Astrocyte (in vitro differentiated cells and primary cell): ENCODE measurements at regions not wholly inside any gene's neighbourhood (a gene's known extent, or its start where the extent isn't known, plus 50 kb on each side); places are given as distances from the start of the nearest gene placed in this dataset.

Experiments used
- DNase-seq: peaks from one replicate; pipeline ENCODE4 v3.0.0-alpha.2; 2010; ENCODE audit warnings: low read depth
- FAIRE-seq: peaks from 2 replicates; lab custom pipeline; 2011; peaks lifted over from hg19 to GRCh38; lab: Jason Lieb, UNC
- H2AFZ ChIP-seq: 2 replicates; pipeline ENCODE4 v1.6.0; 2012; ENCODE audit warnings: low read depth, low read length, inconsistent platforms
- H3K27ac ChIP-seq: 2 replicates; pipeline ENCODE4 v1.5.1; 2011; ENCODE audit warnings: low read depth, low read length, inconsistent platforms
- H3K27me3 ChIP-seq: 2 replicates; pipeline ENCODE4 v1.6.0; 2011; ENCODE audit warnings: low read length, inconsistent platforms; ENCODE audit not compliant: insufficient read depth
- H3K36me3 ChIP-seq: 2 replicates; pipeline ENCODE4 v1.5.1; 2011; ENCODE audit warnings: low read length, inconsistent platforms; ENCODE audit not compliant: insufficient read depth
- H3K4me1 ChIP-seq: 2 replicates; pipeline ENCODE4 v1.5.1; 2011; ENCODE audit warnings: low read length, inconsistent platforms; ENCODE audit not compliant: insufficient read depth
- H3K4me2 ChIP-seq: 2 replicates; pipeline ENCODE4 v1.6.0; 2012; ENCODE audit warnings: low read length, inconsistent platforms
- H3K4me3 ChIP-seq: 2 replicates; pipeline ENCODE4 v1.5.1; 2011; ENCODE audit warnings: low read depth, mild to moderate bottlenecking, low read length, inconsistent platforms; ENCODE audit not compliant: insufficient read depth
- H3K79me2 ChIP-seq: 2 replicates; pipeline ENCODE4 v1.6.0; 2012; ENCODE audit warnings: mild to moderate bottlenecking, low read length, inconsistent platforms; ENCODE audit not compliant: insufficient read depth
- H3K9ac ChIP-seq: 2 replicates; pipeline ENCODE4 v1.6.0; 2012; ENCODE audit warnings: mild to moderate bottlenecking, low read length, inconsistent platforms
- H3K9me3 ChIP-seq: 2 replicates; pipeline ENCODE4 v1.5.1; 2012; ENCODE audit warnings: low read depth, mild to moderate bottlenecking, low read length, inconsistent platforms; ENCODE audit not compliant: insufficient read depth
- H4K20me1 ChIP-seq: 2 replicates; pipeline ENCODE4 v1.6.0; 2012; ENCODE audit warnings: low read length, inconsistent platforms; ENCODE audit not compliant: insufficient read depth
- H3K27ac Mint-ChIP-seq: one replicate; pipeline ENCODE4 v1.8.0; 2021; ENCODE audit warnings: mild to moderate bottlenecking, mixed read lengths; ENCODE audit not compliant: unreplicated experiment
- H3K27me3 Mint-ChIP-seq: one replicate; pipeline ENCODE4 v1.8.0; 2021; ENCODE audit warnings: low read depth, mixed read lengths; ENCODE audit not compliant: unreplicated experiment
- H3K36me3 Mint-ChIP-seq: one replicate; pipeline ENCODE4 v1.8.0; 2021; ENCODE audit warnings: low read depth, mixed read lengths; ENCODE audit not compliant: unreplicated experiment
- H3K4me1 Mint-ChIP-seq: one replicate; pipeline ENCODE4 v1.8.0; 2021; ENCODE audit warnings: low read depth, mixed read lengths; ENCODE audit not compliant: unreplicated experiment
- H3K4me3 Mint-ChIP-seq: one replicate; pipeline ENCODE4 v1.8.0; 2021; ENCODE audit warnings: mild to moderate bottlenecking, moderate library complexity, mixed read lengths; ENCODE audit not compliant: unreplicated experiment
- H3K9me3 Mint-ChIP-seq: one replicate; pipeline ENCODE4 v1.8.0; 2021; ENCODE audit warnings: mild to moderate bottlenecking, mixed read lengths; ENCODE audit not compliant: unreplicated experiment
- CTCF ChIP-seq: IDR thresholded peaks from 2 replicates; pipeline ENCODE4 v1.5.1; 2011; ENCODE audit warnings: low read depth, mild to moderate bottlenecking, inconsistent platforms, low read length, moderate library complexity; ENCODE audit not compliant: insufficient read depth
- EZH2 ChIP-seq: IDR thresholded peaks from 2 replicates; pipeline ENCODE4 v1.6.1; 2012; ENCODE audit warnings: mild to moderate bottlenecking, low read length, inconsistent platforms; ENCODE audit not compliant: insufficient read depth

DNA sequence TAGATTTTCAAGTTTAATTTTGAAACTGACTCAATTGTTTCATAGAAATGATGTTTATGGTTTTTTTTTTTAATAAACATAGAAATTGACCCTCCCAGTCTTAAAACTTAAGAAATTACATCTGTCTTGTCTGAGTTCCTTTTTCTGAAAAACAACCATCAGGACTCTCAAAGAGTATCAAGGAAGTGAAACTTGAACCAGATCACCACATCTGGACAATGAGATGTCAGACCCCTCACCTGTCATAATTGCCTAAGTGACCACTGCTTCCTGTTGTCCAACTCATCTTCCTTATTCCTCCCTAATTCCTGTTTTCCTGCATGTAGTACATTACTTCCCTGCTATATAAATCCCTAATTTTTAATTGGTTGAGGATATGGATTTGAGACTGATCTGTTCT is 441.5 kb upstream of the ARHGEF26 start:
- Histone ChIP-seq H3K9ac (no peak overlapping the region), H3K4me2 (no peak overlapping the region), H4K20me1 (no peaks in the 10 kb centered on the region), H3K4me3 (no peak overlapping the region), H2AFZ (no peak overlapping the region), H3K9me3 (no peaks in the 10 kb centered on the region), H3K4me1 (no peaks in the 10 kb centered on the region), H3K27me3 (no peaks in the 10 kb centered on the region), H3K27ac (no peak overlapping the region), H3K79me2 (no peaks in the 10 kb centered on the region), H3K36me3 (no peaks in the 10 kb centered on the region)
- TF ChIP-seq CTCF (no peak), EZH2 (no peak)
- H3K36me3 Mint-ChIP-seq = no peaks in the 10 kb centered on the region
- no peaks in the 10 kb centered on the region for H3K4me1 Mint-ChIP-seq
- no peak overlapping the region for H3K27ac Mint-ChIP-seq
- no peak for DNase-seq
- no peak overlapping the region for H3K4me3 Mint-ChIP-seq
- H3K27me3 Mint-ChIP-seq = no peaks in the 10 kb centered on the region
- no peaks in the 10 kb centered on the region for H3K9me3 Mint-ChIP-seq
- no peak for FAIRE-seq

DNA sequence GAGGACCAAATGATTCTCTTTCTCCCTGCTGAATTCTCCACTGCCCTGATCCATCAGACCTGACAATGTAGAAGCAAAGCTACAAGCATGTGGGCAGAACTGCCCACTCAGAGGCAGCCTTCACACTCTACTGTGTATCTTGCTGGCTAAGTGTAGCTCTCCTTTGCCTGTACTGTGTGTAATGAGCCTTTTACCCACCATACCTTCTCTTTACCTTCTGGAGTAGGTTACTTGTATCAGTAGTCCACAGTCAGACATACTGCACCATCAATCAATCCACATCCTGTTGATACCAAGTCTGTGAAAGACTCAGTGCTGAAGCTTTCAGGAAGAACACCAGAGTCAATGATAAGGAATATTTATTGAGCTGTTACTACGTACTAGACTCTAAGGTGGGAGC is 440.7 kb upstream of the ARHGEF26 start:
- no peaks in the 10 kb centered on the region for H3K4me1 ChIP-seq
- no peak for DNase-seq
- H3K36me3 ChIP-seq = no peaks in the 10 kb centered on the region
- no peak overlapping the region for H3K27ac ChIP-seq
- no peak for FAIRE-seq
- no peaks in the 10 kb centered on the region for H3K79me2 ChIP-seq
- Mint-ChIP-seq H3K4me1 (no peaks in the 10 kb centered on the region), H3K9me3 (no peaks in the 10 kb centered on the region), H3K27me3 (no peaks in the 10 kb centered on the region), H3K4me3 (no peak overlapping the region), H3K27ac (no peak overlapping the region), H3K36me3 (no peaks in the 10 kb centered on the region)
- H3K4me3 ChIP-seq = no peak overlapping the region
- no peak overlapping the region for H3K9ac ChIP-seq
- TF ChIP-seq CTCF = no peak
- no peak for TF ChIP-seq EZH2
- no peaks in the 10 kb centered on the region for H4K20me1 ChIP-seq
- no peak overlapping the region for H2AFZ ChIP-seq
- no peaks in the 10 kb centered on the region for H3K27me3 ChIP-seq
- H3K9me3 ChIP-seq = no peaks in the 10 kb centered on the region
- no peak overlapping the region for H3K4me2 ChIP-seq

DNA sequence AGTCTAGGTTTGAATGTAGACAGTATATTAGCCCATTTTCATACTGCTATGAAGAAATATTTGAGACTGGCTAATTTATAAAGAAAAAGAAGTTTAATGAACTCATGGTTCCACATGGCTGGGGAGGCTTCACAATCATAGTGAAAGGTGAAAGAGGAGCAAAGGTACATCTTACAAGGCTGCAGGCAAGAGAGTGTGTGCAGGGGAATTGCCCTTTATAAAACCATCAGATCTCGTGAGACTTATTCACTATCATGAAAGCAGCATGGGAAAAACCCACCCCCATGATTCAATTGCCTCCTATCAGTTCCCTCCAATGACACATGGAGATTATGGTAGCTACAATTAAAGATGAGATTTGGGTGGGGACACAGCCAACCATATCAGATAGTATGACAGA is 440.1 kb upstream of the ARHGEF26 start:
- DNase-seq = no peak
- H3K4me1 ChIP-seq = no peaks in the 10 kb centered on the region
- Mint-ChIP-seq H3K4me1 (no peaks in the 10 kb centered on the region), H3K9me3 (no peaks in the 10 kb centered on the region), H3K27ac (no peak overlapping the region), H3K27me3 (no peaks in the 10 kb centered on the region), H3K36me3 (no peaks in the 10 kb centered on the region), H3K4me3 (no peak overlapping the region)
- no peak overlapping the region for H3K4me3 ChIP-seq
- TF ChIP-seq CTCF (no peak), EZH2 (no peak)
- no peaks in the 10 kb centered on the region for H3K79me2 ChIP-seq
- no peak overlapping the region for H3K27ac ChIP-seq
- H3K36me3 ChIP-seq = no peaks in the 10 kb centered on the region
- no peaks in the 10 kb centered on the region for H4K20me1 ChIP-seq
- H3K9ac ChIP-seq = no peak overlapping the region
- no peaks in the 10 kb centered on the region for H3K27me3 ChIP-seq
- FAIRE-seq = no peak
- H3K9me3 ChIP-seq = no peaks in the 10 kb centered on the region
- no peak overlapping the region for H2AFZ ChIP-seq
- H3K4me2 ChIP-seq = no peak overlapping the region
